ENCODE measurements at regions not wholly inside any gene's neighbourhood (a gene's known extent, or its start where the extent isn't known, plus 50 kb on each side); places are given as distances from the start of the nearest gene placed in this dataset.

- TF ChIP-seq GATA2 (IDR thresholded peaks at IDR 0.05; ENCODE audit: low read depth, low read length): no peak
- TF ChIP-seq GATA3 (IDR thresholded peaks at IDR 0.05; ENCODE audit: low read depth, low read length): no peak
Observed at GRCh38 chr9:135404451-135405144, 75.0 kb upstream of the PPP1R26 start.

GRCh38 chr9:135408476-135409254 lies 70.9 kb upstream of the PPP1R26 start:
- TF ChIP-seq GATA2 (IDR thresholded peaks at IDR 0.05; ENCODE audit: low read depth, low read length): no peak
- TF ChIP-seq GATA3 (IDR thresholded peaks at IDR 0.05; ENCODE audit: low read depth, low read length): no peak

GRCh38 chr9:135409286-135410200 lies 70.0 kb upstream of the PPP1R26 start:
- no peak for TF ChIP-seq GATA2 (IDR thresholded peaks at IDR 0.05; ENCODE audit: low read depth, low read length)
- no peak for TF ChIP-seq GATA3 (IDR thresholded peaks at IDR 0.05; ENCODE audit: low read depth, low read length)

GRCh38 chr9:135410421-135410820 lies 69.2 kb upstream of the PPP1R26 start:
- no peak for TF ChIP-seq GATA3 (IDR thresholded peaks at IDR 0.05; ENCODE audit: low read depth, low read length)
- TF ChIP-seq GATA2 (IDR thresholded peaks at IDR 0.05; ENCODE audit: low read depth, low read length): no peak

GRCh38 chr9:135410831-135411473 lies 68.6 kb upstream of the PPP1R26 start:
- TF ChIP-seq GATA2 (IDR thresholded peaks at IDR 0.05; ENCODE audit: low read depth, low read length): no peak
- no peak for TF ChIP-seq GATA3 (IDR thresholded peaks at IDR 0.05; ENCODE audit: low read depth, low read length)

- TF ChIP-seq GATA2 (IDR thresholded peaks at IDR 0.05; ENCODE audit: low read depth, low read length): no peak
- no peak for TF ChIP-seq GATA3 (IDR thresholded peaks at IDR 0.05; ENCODE audit: low read depth, low read length)
Observed at GRCh38 chr9:135413086-135413375, 66.6 kb upstream of the PPP1R26 start.

GRCh38 chr9:135413461-135413860 lies 66.1 kb upstream of the PPP1R26 start:
- TF ChIP-seq GATA2 (IDR thresholded peaks at IDR 0.05; ENCODE audit: low read depth, low read length) (no peak), GATA3 (IDR thresholded peaks at IDR 0.05; ENCODE audit: low read depth, low read length) (no peak)

GRCh38 chr9:135414293-135414692 lies 65.3 kb upstream of the PPP1R26 start:
- no peak for TF ChIP-seq GATA3 (IDR thresholded peaks at IDR 0.05; ENCODE audit: low read depth, low read length)
- TF ChIP-seq GATA2 (IDR thresholded peaks at IDR 0.05; ENCODE audit: low read depth, low read length): no peak

- TF ChIP-seq GATA2 (IDR thresholded peaks at IDR 0.05; ENCODE audit: low read depth, low read length) (no peak), GATA3 (IDR thresholded peaks at IDR 0.05; ENCODE audit: low read depth, low read length) (no peak)
Observed at GRCh38 chr9:135415586-135415985, 64.0 kb upstream of the PPP1R26 start.

GRCh38 chr9:135416664-135417290 lies 62.8 kb upstream of the PPP1R26 start:
- TF ChIP-seq GATA3 (IDR thresholded peaks at IDR 0.05; ENCODE audit: low read depth, low read length): no peak
- TF ChIP-seq GATA2 (IDR thresholded peaks at IDR 0.05; ENCODE audit: low read depth, low read length): no peak

GRCh38 chr9:135418161-135418560 lies 61.4 kb upstream of the PPP1R26 start:
- TF ChIP-seq GATA2 (IDR thresholded peaks at IDR 0.05; ENCODE audit: low read depth, low read length) (no peak), GATA3 (IDR thresholded peaks at IDR 0.05; ENCODE audit: low read depth, low read length) (no peak)

GRCh38 chr9:135419106-135419505 lies 60.5 kb upstream of the PPP1R26 start:
- TF ChIP-seq GATA2 (IDR thresholded peaks at IDR 0.05; ENCODE audit: low read depth, low read length) (no peak), GATA3 (IDR thresholded peaks at IDR 0.05; ENCODE audit: low read depth, low read length) (no peak)

- no peak for TF ChIP-seq GATA3 (IDR thresholded peaks at IDR 0.05; ENCODE audit: low read depth, low read length)
- TF ChIP-seq GATA2 (IDR thresholded peaks at IDR 0.05; ENCODE audit: low read depth, low read length): no peak
Observed at GRCh38 chr9:135422341-135422944, 57.1 kb upstream of the PPP1R26 start.
